ENCODE measurements at regions not wholly inside any gene's neighbourhood (a gene's known extent, or its start where the extent isn't known, plus 50 kb on each side); places are given as distances from the start of the nearest gene placed in this dataset.
"Not testable (repeated sequence)": the region's sequence is repeated elsewhere in the genome, so short reads cannot be mapped to it uniquely, and the experiment has no call there.

- H3K9me3 ChIP-seq: no peaks in the 10 kb centered on the region
- ChIA-PET POLR2A (no interaction called here), CTCF (no interaction called here)
- H3K4me3 ChIP-seq (ENCODE audit: low read depth, low read length): no peak overlapping the region
- no peaks in the 10 kb centered on the region for H3K36me3 ChIP-seq (ENCODE audit: control insufficient read depth, insufficient read depth, low read length)
- H3K27me3 ChIP-seq (replicated peaks; ENCODE audit: control insufficient read depth, insufficient read depth, low read length): no peaks in the 10 kb centered on the region
- Mint-ChIP-seq H3K9me3 (ENCODE audit: unreplicated experiment) (no peaks in the 10 kb centered on the region), H3K36me3 (ENCODE audit: insufficient read depth, unreplicated experiment) (no peaks in the 10 kb centered on the region), H3K27ac (ENCODE audit: unreplicated experiment) (no peak overlapping the region), H3K4me1 (ENCODE audit: low read depth, unreplicated experiment) (no peaks in the 10 kb centered on the region), H3K4me3 (ENCODE audit: unreplicated experiment) (no peak overlapping the region), H3K27me3 (ENCODE audit: insufficient read depth, unreplicated experiment) (peaks cover 27% of the 10 kb centered on the region)
- intact Hi-C loops (cut with micrococcal nuclease; ENCODE audit: unreplicated experiment): no loop called here
- no peaks in the 10 kb centered on the region for H3K4me1 ChIP-seq
- TF ChIP-seq, protein P1, sequence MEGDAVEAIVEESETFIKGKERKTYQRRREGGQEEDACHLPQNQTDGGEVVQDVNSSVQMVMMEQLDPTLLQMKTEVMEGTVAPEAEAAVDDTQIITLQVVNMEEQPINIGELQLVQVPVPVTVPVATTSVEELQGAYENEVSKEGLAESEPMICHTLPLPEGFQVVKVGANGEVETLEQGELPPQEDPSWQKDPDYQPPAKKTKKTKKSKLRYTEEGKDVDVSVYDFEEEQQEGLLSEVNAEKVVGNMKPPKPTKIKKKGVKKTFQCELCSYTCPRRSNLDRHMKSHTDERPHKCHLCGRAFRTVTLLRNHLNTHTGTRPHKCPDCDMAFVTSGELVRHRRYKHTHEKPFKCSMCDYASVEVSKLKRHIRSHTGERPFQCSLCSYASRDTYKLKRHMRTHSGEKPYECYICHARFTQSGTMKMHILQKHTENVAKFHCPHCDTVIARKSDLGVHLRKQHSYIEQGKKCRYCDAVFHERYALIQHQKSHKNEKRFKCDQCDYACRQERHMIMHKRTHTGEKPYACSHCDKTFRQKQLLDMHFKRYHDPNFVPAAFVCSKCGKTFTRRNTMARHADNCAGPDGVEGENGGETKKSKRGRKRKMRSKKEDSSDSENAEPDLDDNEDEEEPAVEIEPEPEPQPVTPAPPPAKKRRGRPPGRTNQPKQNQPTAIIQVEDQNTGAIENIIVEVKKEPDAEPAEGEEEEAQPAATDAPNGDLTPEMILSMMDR (IDR thresholded peaks at IDR 0.05; ENCODE audit: insufficient read depth in 1 of 2, low read depth in 1 of 2, low read length in 1 of 2, severe bottlenecking in 1 of 2, unreplicated experiment in 1 of 2): no peak
- no TSS peak for BruUV-seq (replicated peaks)
- no peak for DNase-seq
These were observed 125.5 kb upstream of the PRR20G start for GRCh38 chr3:127413318-127413673.

GRCh38 chr3:127412578-127413317 is 124.9 kb upstream of the PRR20G start:
- H3K27me3 Mint-ChIP-seq (ENCODE audit: insufficient read depth, unreplicated experiment): peaks cover 22% of the 10 kb centered on the region
- no peaks in the 10 kb centered on the region for H3K27me3 ChIP-seq (replicated peaks; ENCODE audit: control insufficient read depth, insufficient read depth, low read length)
- intact Hi-C loops (cut with micrococcal nuclease; ENCODE audit: unreplicated experiment): no loop called here

DNA sequence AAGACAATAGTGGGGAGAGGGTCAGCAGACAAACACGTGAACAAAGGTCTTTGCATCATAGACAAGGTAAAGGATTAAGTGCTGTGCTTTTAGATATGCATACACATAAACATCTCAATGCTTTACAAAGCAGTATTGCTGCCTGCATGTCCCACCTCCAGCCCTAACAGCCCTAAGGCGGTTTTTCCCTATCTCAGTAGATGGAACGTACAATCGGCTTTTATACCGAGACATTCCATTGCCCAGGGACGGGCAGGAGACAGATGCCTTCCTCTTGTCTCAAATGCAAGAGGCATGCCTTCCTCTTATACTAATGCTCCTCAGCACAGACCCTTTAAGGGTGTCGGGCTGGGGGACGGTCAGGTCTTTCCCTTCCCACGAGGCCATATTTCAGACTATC is 124.0 kb upstream of the PRR20G start:
- H3K36me3 ChIP-seq (ENCODE audit: control insufficient read depth, insufficient read depth, low read length); H3K27ac Mint-ChIP-seq (ENCODE audit: unreplicated experiment); intact Hi-C loops (cut with micrococcal nuclease; ENCODE audit: unreplicated experiment); H3K4me3 Mint-ChIP-seq (ENCODE audit: unreplicated experiment); H3K9me3 ChIP-seq; H3K27me3 ChIP-seq (replicated peaks; ENCODE audit: control insufficient read depth, insufficient read depth, low read length); DNase-seq; H3K4me1 Mint-ChIP-seq (ENCODE audit: low read depth, unreplicated experiment); H3K4me3 ChIP-seq (ENCODE audit: low read depth, low read length); H3K4me1 ChIP-seq; H3K9me3 Mint-ChIP-seq (ENCODE audit: unreplicated experiment); CTCF ChIA-PET; H3K36me3 Mint-ChIP-seq (ENCODE audit: insufficient read depth, unreplicated experiment); POLR2A ChIA-PET; BruUV-seq (replicated peaks): not testable (repeated sequence)
- H3K27me3 Mint-ChIP-seq (ENCODE audit: insufficient read depth, unreplicated experiment): peaks cover 15% of the 10 kb centered on the region

More at GRCh38 chr3:127412578-127413317, 124.9 kb upstream of the PRR20G start:
- no peak for DNase-seq
- no TSS peak for BruUV-seq (replicated peaks)
- H3K4me3 ChIP-seq (ENCODE audit: low read depth, low read length): no peak overlapping the region
- H3K4me1 ChIP-seq: no peaks in the 10 kb centered on the region
- H3K9me3 Mint-ChIP-seq (ENCODE audit: unreplicated experiment): no peaks in the 10 kb centered on the region
- ChIA-PET CTCF (no interaction called here), POLR2A (no interaction called here)
- H3K27ac Mint-ChIP-seq (ENCODE audit: unreplicated experiment): no peak overlapping the region
- no peaks in the 10 kb centered on the region for H3K36me3 Mint-ChIP-seq (ENCODE audit: insufficient read depth, unreplicated experiment)
- H3K4me1 Mint-ChIP-seq (ENCODE audit: low read depth, unreplicated experiment): no peaks in the 10 kb centered on the region
- no peaks in the 10 kb centered on the region for H3K9me3 ChIP-seq
- TF ChIP-seq, protein P1 (IDR thresholded peaks at IDR 0.05; ENCODE audit: insufficient read depth in 1 of 2, low read depth in 1 of 2, low read length in 1 of 2, severe bottlenecking in 1 of 2, unreplicated experiment in 1 of 2): no peak
- no peaks in the 10 kb centered on the region for H3K36me3 ChIP-seq (ENCODE audit: control insufficient read depth, insufficient read depth, low read length)
- H3K4me3 Mint-ChIP-seq (ENCODE audit: unreplicated experiment): no peak overlapping the region

All from Caco-2 (cell line).